Right lobe of liver (tissue), 6 donors: ENCODE measurements at regions not wholly inside any gene's neighbourhood (a gene's known extent, or its start where the extent isn't known, plus 50 kb on each side); places are given as distances from the start of the nearest gene placed in this dataset.
A peak's percentile ranks its signal among the peaks of the same experiment; 100 is the strongest.

Experiments used
- ATAC-seq, 4 donors: fragments of 200-7000 bp; cut with Tn5 transposase; one replicate each; pipeline ENCODE4 v1.9.1; 2020; ENCODE audit warnings: mild to moderate bottlenecking in 4 of 4, moderate library complexity in 4 of 4
- DNase-seq, 3 donors: peaks; one replicate each; pipeline ENCODE4 v3.0.0-alpha.2; 2020
- H3K27ac ChIP-seq, 3 donors: fragments of 200-600 bp; one replicate each; pipeline ENCODE4 v1.8.0; 2022
- H3K27me3 ChIP-seq, 2 donors: fragments of 200-600 bp; one replicate each; pipeline ENCODE4 v1.8.0; 2022
- H3K36me3 ChIP-seq, 4 donors: fragments of 200-600 bp; sonication (generic) in 1 of 4; one replicate each; pipeline versions ENCODE4 v1.5.1 to v1.8.0; 2017 to 2022; ENCODE audit warnings: control low read depth in 1 of 4
- H3K4me1 ChIP-seq, 4 donors: fragments of 200-600 bp; sonication (generic) in 1 of 4; one replicate each; pipeline versions ENCODE4 v1.5.1 to v1.8.0; 2017 to 2022; ENCODE audit warnings: control low read depth in 1 of 4
- H3K4me3 ChIP-seq, 3 donors: fragments of 200-600 bp; one replicate each; pipeline ENCODE4 v1.8.0; 2022
- H3K9me3 ChIP-seq, 4 donors: fragments of 200-600 bp; sonication (generic) in 1 of 4; one replicate each; pipeline versions ENCODE4 v1.5.1 to v1.8.0; 2017 to 2022; ENCODE audit warnings: control low read depth in 1 of 4
- CTCF ChIP-seq, 4 donors: fragments of 200-600 bp in 3 of 4; fragments of 450-650 bp in 1 of 4; IDR thresholded peaks; one replicate each; pipeline versions ENCODE4 v1.5.1 to v1.8.0; 2016 to 2022; ENCODE audit warnings: antibody characterized with exemption in 4 of 4, mild to moderate bottlenecking in 2 of 4
- POLR2A ChIP-seq: fragments of 450-650 bp; IDR thresholded peaks from one replicate; pipeline ENCODE4 v1.6.1; 2017; ENCODE audit warnings: antibody characterized with exemption, mild to moderate bottlenecking
- WGBS: methylation state at CpG from one replicate; pipeline ENCODE4 v1.1.6; 2018; ENCODE audit warnings: low coverage, low lambda C conversion rate; ENCODE audit not compliant: insufficient coverage; ENCODE audit errors: missing lambda C conversion rate; 5-methylcytosine and 5-hydroxymethylcytosine counted together
- intact Hi-C, 2 donors: fragments of 100-400 bp; cut with DNase I; formaldehyde crosslinking; loops; one replicate each; pipeline versions ENCODE4 v1.11.2 to v1.14.1; 2022
- donor health status: DM: no; HTN: yes; CAD: no.
- donor health status: DM: no; HTN: no; CAD: no.
- donor health status: DM: no; HTN: no; CAD: no.
- donor health status: DM: no; HTN: yes; CAD: no.
- donor health status: DM: no; HTN: yes; CAD: no.

- Histone ChIP-seq H3K27ac (no peak overlapping the region), H3K36me3 (no peaks in the 10 kb centered on the region), H3K4me1 (no peaks in the 10 kb centered on the region), H3K9me3 (no peaks in the 10 kb centered on the region), H3K27me3 (no peaks in the 10 kb centered on the region), H3K4me3 (no peak overlapping the region)
- intact Hi-C loops, result no loop called here
- ATAC-seq (no peak), DNase-seq (no peak)
- no peak for TF ChIP-seq CTCF (IDR thresholded peaks at IDR 0.05)
- no peak for TF ChIP-seq POLR2A
- 79% methylated on average over 6 of the region's 6 CpGs for WGBS
Observed at GRCh38 chr6:149249370-149250357, 67.8 kb upstream of the TAB2 start.

GRCh38 chr6:149250951-149251350 is 66.6 kb upstream of the TAB2 start:
- Histone ChIP-seq H3K27me3 (no peaks in the 10 kb centered on the region), H3K9me3 (no peaks in the 10 kb centered on the region), H3K4me1 (no peaks in the 10 kb centered on the region), H3K27ac (no peak overlapping the region), H3K36me3 (no peaks in the 10 kb centered on the region), H3K4me3 (no peak overlapping the region)
- no peak for TF ChIP-seq CTCF (IDR thresholded peaks at IDR 0.05)
- TF ChIP-seq POLR2A, result no peak
- DNase-seq (no peak), ATAC-seq (no peak)
- intact Hi-C loops, result no loop called here
- WGBS, result 87% methylated on average over 8 of the region's 8 CpGs

- intact Hi-C loops, result no loop called here
- DNase-seq, result no peak
- 63% methylated on average over 3 of the region's 3 CpGs for WGBS
- no peaks in the 10 kb centered on the region for H3K4me1 ChIP-seq
- H3K27ac ChIP-seq, result no peak overlapping the region
- TF ChIP-seq CTCF (IDR thresholded peaks at IDR 0.05), result no peak
- TF ChIP-seq POLR2A, result no peak
- no peaks in the 10 kb centered on the region for H3K9me3 ChIP-seq
- no peak for ATAC-seq
- no peak overlapping the region for H3K4me3 ChIP-seq
- no peaks in the 10 kb centered on the region for H3K36me3 ChIP-seq
- no peaks in the 10 kb centered on the region for H3K27me3 ChIP-seq
Observed at GRCh38 chr6:149252622-149253021, 64.9 kb upstream of the TAB2 start.

- Histone ChIP-seq H3K27ac (no peak overlapping the region), H3K4me3 (no peak overlapping the region), H3K36me3 (no peaks in the 10 kb centered on the region), H3K4me1 (no peaks in the 10 kb centered on the region), H3K27me3 (no peaks in the 10 kb centered on the region), H3K9me3 (no peaks in the 10 kb centered on the region)
- TF ChIP-seq CTCF (IDR thresholded peaks at IDR 0.05) (no peak), POLR2A (no peak)
- 77% methylated on average over 2 of the region's 2 CpGs for WGBS
- ATAC-seq, result peak in 2 of 4 donors; percentile 35 to 40
- no peak for DNase-seq
- intact Hi-C loops, result no loop called here
Observed at GRCh38 chr6:149254253-149254652, 63.3 kb upstream of the TAB2 start.
